Renal pelvis (tissue), 1 donor: ENCODE measurements at regions not wholly inside any gene's neighbourhood (a gene's known extent, or its start where the extent isn't known, plus 50 kb on each side); places are given as distances from the start of the nearest gene placed in this dataset.

Experiments used
- DNase-seq: peaks from one replicate; pipeline ENCODE4 v3.0.0-alpha.2; 2013

DNA sequence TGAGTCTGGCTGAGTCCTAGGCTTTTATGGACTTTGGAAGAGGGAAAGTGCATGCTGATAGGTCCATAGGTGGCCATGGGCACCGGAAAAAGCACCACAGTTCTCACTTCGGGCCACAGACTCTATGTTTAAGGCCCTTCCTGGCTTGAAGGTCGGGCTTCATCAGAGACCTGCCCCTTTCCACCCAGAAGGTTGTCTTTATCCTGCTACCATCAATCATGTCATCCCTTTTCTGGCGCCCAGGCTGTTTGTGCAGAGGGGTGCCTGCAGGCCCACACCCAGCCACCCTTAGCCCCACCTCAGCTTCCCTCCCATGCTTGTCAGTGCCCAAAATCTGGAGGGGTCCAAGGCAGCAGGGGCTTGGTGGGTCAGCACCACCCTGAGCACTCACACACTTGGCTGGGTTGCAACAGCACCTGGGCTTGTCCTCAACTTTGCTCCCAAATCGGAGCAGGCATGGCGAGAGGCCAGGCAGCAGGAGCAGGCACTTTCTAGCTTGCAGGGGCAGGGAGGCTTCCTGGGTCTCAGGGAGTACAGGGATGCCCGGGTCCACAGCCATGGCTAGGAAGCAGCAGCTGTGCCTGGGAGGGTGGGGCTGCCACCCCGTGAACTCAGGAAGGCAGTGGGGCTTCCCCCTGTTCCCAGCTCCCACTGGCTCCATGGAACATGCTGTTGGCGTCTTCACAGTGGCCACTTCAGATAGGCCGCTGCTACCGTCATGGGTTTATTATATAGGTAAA lies 63.8 kb upstream of the TOM1L1 start:
- DNase-seq, result no peak

DNA sequence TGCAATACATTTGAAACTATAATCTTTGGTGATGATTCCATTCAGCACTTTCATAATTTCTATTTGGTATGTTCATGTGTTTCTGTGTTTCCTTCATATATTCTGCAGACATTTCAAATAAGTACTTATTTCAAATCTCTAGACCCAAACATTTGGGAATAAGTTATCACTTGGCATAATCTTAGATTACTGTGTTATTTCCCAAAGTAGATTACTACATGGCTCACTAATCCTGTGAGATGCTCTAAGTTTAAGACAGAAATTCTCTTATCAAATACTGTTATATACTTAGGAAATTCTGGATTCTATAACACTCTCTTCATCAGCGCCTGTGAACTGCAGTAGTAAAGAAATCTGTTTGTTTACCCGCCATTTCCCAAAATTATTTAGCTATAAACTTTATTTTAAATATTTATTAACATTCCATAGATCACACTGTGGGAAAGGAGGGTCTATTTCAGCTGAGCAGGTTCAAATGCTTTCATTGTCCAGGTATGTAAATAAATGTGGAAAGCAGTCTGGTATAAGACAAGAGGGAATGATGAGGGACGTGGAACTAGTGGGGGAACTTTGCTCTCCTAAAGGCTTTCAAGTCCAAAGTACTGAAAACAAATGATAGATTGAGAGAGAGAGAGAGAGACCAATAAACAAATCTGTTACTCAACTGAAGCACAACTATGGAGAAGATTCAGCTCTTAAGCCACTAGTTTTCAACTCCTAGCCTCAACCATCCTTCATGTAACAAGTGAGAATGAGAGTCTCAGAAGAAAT lies 61.8 kb upstream of the TOM1L1 start:
- no peak for DNase-seq

DNA sequence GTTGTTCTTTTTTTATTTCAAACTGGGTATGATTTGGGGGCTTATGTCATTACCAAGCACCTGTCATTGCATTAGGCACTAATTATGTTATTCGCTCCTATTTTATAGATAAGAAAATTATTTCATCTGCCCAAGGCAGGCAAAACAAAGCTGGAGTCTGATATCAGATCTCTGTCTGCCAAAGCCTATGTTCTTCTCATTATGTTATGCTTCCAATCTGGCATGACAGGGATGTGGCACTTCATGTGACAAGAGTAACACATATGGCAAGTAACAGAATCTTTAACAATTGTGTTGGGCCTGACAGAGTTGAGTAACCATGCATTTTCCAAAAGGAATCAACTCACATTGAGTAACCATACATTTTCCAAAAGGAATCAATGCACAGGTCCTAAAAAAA lies 61.2 kb upstream of the TOM1L1 start:
- no peak for DNase-seq

DNA sequence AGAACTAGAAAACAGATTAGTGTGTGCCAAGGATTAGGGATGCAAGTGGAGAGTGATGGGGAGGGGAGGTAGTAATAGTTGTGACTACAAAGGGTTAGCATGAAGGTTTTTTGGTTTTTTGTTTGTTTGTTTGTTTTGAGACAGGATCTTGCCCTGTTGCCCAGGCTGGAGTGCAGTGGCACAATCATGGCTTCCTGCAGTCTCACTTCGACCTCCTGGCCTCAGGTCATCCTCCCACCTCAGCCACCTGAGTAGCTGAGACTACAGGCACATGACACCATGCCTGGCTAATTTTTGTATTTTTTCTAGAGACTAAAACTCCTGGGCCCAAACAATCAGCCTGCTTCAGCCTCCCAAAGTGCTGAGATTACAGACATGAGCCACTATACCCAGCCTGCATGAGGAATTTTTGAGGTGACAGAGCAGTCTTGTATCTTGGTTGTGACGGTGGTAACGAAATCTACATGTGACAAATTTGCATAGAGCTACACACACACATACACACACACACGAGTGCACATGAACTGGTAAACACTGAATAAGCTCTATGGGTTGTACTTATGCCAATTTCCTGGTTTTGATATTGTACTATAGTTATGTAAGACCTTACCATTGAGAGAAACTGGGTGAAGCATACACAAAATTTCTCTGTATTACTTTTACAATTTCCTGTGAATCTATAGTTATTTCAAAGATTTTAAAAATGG lies 59.6 kb upstream of the TOM1L1 start:
- no peak for DNase-seq

DNA sequence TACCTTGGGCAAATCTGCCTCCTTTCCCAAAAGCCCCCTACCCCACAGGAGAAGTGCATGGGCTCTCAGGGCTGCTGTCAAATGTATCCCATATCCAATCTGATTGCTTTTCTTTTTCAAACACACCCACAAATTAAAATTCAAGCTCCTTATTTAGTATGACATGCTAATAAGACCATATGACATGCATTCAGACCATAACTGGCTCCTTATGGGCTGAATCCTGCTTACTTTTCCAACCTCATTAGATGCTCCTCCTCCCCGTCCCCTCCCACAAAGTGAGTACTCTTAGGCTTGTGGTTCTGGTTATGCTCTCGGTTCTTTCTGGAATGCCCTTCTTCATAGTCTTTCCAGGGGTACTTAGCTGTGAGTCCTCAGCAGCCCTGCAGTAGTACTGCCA lies 59.0 kb upstream of the TOM1L1 start:
- DNase-seq, result no peak

DNA sequence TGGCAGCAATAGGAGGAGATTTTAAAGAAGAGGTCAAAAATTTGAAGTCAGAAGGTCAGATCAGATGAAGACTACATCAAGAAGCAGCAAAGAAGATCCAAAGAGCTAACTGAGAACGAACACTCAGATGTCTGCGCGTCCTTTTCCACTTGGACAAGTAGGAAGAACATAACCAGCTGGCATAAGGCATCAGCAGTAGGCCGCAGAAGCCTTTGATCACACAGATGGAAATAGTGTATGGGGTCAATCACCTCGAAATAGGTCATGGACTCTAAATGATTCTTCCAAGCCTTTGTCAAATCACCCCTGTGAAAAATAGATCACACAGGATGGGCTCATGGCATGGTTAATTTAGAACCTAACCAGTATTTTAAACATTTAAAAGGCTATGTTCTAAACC lies 56.4 kb upstream of the TOM1L1 start:
- DNase-seq, result no peak

DNA sequence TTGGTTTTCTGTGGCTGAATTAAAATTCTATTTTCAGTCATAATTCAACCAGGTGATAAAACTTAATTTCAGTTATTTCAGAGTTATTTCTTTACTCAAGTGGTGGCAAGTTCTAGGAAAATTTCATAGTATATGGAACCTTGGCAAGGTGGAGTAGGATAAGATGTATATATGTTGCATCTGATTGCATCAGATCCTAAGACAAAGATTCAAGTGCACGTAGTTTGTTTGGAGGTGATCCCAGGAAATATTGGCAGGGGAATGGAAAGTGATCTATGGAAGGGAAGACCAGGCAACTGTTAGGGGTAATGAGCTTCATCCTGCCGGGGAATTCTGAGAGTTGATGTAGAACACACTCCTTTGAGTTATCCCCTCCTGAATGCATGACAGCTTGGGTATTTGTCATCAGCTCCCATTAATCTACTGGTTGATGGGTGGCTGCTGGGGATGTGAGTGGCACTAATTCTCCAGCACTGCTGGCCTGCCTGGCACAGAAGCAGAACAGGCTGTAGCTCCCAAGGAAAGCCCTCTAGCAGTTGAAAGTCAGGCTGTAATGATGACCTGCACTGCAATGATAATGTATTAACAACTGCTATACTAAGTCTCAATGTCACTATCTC lies 52.2 kb upstream of the TOM1L1 start:
- no peak for DNase-seq

DNA sequence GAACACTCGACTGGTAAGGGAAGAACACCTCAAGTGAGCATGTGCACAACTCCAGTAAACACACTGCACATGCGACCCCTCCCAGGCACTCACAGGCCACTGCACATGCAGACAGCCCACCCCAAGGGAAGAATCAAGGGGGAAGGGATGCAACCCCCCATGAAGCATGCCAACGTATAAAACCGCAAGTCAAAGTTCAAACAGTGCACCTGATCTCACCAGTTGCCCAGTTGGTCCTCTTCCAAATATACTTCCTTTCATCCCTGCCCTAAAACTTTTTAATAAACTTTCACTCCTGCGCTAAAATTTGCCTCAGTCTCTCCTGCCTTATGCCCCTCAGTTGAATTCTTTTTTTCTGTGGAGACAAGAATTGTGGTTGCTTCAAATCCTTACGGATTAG lies 51.0 kb upstream of the TOM1L1 start:
- no peak for DNase-seq
